Adipocyte (in vitro differentiated cells): ENCODE measurements at regions not wholly inside any gene's neighbourhood (a gene's known extent, or its start where the extent isn't known, plus 50 kb on each side); places are given as distances from the start of the nearest gene placed in this dataset.
"Not testable (repeated sequence)": the region's sequence is repeated elsewhere in the genome, so short reads cannot be mapped to it uniquely, and the experiment has no call there.

Experiments used
- DNase-seq: peaks from one replicate; pipeline ENCODE4 v3.0.0-alpha.2; 2015; ENCODE audit warnings: low read depth
- H3K27me3 ChIP-seq: replicated peaks from 2 replicates; pipeline ENCODE4 v1.7.0; 2013; ENCODE audit warnings: mild to moderate bottlenecking, low read length, moderate library complexity; ENCODE audit not compliant: control insufficient read depth, insufficient read depth
- H3K36me3 ChIP-seq: 2 replicates; pipeline ENCODE4 v1.7.0; 2013; ENCODE audit warnings: low read length, mild to moderate bottlenecking, moderate library complexity; ENCODE audit not compliant: control insufficient read depth, insufficient read depth, severe bottlenecking
- H3K4me1 ChIP-seq: 2 replicates; pipeline ENCODE4 v1.7.0; 2013; ENCODE audit warnings: mild to moderate bottlenecking, low read length, moderate library complexity; ENCODE audit not compliant: control insufficient read depth, insufficient read depth
- H3K4me3 ChIP-seq: 2 replicates; pipeline ENCODE4 v1.7.0; 2013; ENCODE audit warnings: mild to moderate bottlenecking, low read length, moderate library complexity
- H3K9ac ChIP-seq: 2 replicates; pipeline ENCODE4 v1.7.0; 2013; ENCODE audit warnings: mild to moderate bottlenecking, low read length, moderate library complexity
- H3K9me3 ChIP-seq: 2 replicates; pipeline ENCODE4 v1.7.0; 2013; ENCODE audit warnings: mild to moderate bottlenecking, low read length, moderate library complexity; ENCODE audit not compliant: control insufficient read depth

GRCh38 chr20:29500738-29501137, 1756.7 kb upstream of the DEFB115 start:
- not testable (repeated sequence) for DNase-seq

GRCh38 chr20:29514634-29515033, 1742.8 kb upstream of the DEFB115 start:
- not testable (repeated sequence) for H3K9me3 ChIP-seq, H3K36me3 ChIP-seq, H3K9ac ChIP-seq, H3K27me3 ChIP-seq, DNase-seq, H3K4me3 ChIP-seq, H3K4me1 ChIP-seq

More at GRCh38 chr20:29500738-29501137, 1756.7 kb upstream of the DEFB115 start:
- H3K4me1 ChIP-seq, H3K27me3 ChIP-seq, H3K36me3 ChIP-seq, H3K9me3 ChIP-seq, H3K4me3 ChIP-seq, H3K9ac ChIP-seq: not testable (repeated sequence)

- H3K9ac ChIP-seq, H3K36me3 ChIP-seq, H3K9me3 ChIP-seq, H3K4me1 ChIP-seq, H3K27me3 ChIP-seq, H3K4me3 ChIP-seq, DNase-seq: not testable (repeated sequence)
Measured at GRCh38 chr20:29516847-29517246, 1740.6 kb upstream of the DEFB115 start.

- H3K4me1 ChIP-seq, H3K9me3 ChIP-seq, H3K9ac ChIP-seq, H3K4me3 ChIP-seq, H3K27me3 ChIP-seq, H3K36me3 ChIP-seq, DNase-seq: not testable (repeated sequence)
Measured at GRCh38 chr20:29519610-29520241, 1737.7 kb upstream of the DEFB115 start.

GRCh38 chr20:29533566-29534177, 1723.8 kb upstream of the DEFB115 start:
- peak; percentile 30 for DNase-seq

GRCh38 chr20:29566901-29567635, 1690.4 kb upstream of the DEFB115 start:
- H3K9me3 ChIP-seq, DNase-seq, H3K27me3 ChIP-seq, H3K4me1 ChIP-seq, H3K4me3 ChIP-seq, H3K9ac ChIP-seq, H3K36me3 ChIP-seq: not testable (repeated sequence)

More at GRCh38 chr20:29533566-29534177, 1723.8 kb upstream of the DEFB115 start:
- not testable (repeated sequence) for H3K27me3 ChIP-seq, H3K36me3 ChIP-seq, H3K9ac ChIP-seq, H3K9me3 ChIP-seq, H3K4me1 ChIP-seq, H3K4me3 ChIP-seq

GRCh38 chr20:29567671-29568070, 1689.8 kb upstream of the DEFB115 start:
- not testable (repeated sequence) for H3K4me3 ChIP-seq, H3K27me3 ChIP-seq, DNase-seq, H3K9me3 ChIP-seq, H3K36me3 ChIP-seq, H3K9ac ChIP-seq, H3K4me1 ChIP-seq

- not testable (repeated sequence) for H3K9ac ChIP-seq, DNase-seq, H3K9me3 ChIP-seq, H3K27me3 ChIP-seq, H3K36me3 ChIP-seq, H3K4me1 ChIP-seq, H3K4me3 ChIP-seq
Measured at GRCh38 chr20:29570126-29570525, 1687.3 kb upstream of the DEFB115 start.

GRCh38 chr20:29589530-29589929, 1667.9 kb upstream of the DEFB115 start:
- H3K4me1 ChIP-seq, DNase-seq, H3K36me3 ChIP-seq, H3K4me3 ChIP-seq, H3K9ac ChIP-seq, H3K27me3 ChIP-seq, H3K9me3 ChIP-seq: not testable (repeated sequence)

- not testable (repeated sequence) for H3K27me3 ChIP-seq, H3K9me3 ChIP-seq, H3K4me3 ChIP-seq, DNase-seq, H3K4me1 ChIP-seq, H3K9ac ChIP-seq, H3K36me3 ChIP-seq
Measured at GRCh38 chr20:29604163-29604562, 1653.3 kb upstream of the DEFB115 start.

GRCh38 chr20:29606171-29606570, 1651.3 kb upstream of the DEFB115 start:
- H3K36me3 ChIP-seq, DNase-seq, H3K4me1 ChIP-seq, H3K27me3 ChIP-seq, H3K4me3 ChIP-seq, H3K9me3 ChIP-seq, H3K9ac ChIP-seq: not testable (repeated sequence)
